Caco-2 (cell line): ENCODE measurements at regions not wholly inside any gene's neighbourhood (a gene's known extent, or its start where the extent isn't known, plus 50 kb on each side); places are given as distances from the start of the nearest gene placed in this dataset.

Experiments
- BruUV-seq: library from RNA; stranded (reverse); fragments of 400-500 nt; replicated peaks from 2 replicates; lab custom pipeline; 2021; lab: Mats Ljungman, UMichigan
- CTCF ChIA-PET: fragments of 300-600 bp; sonication (Branson Sonifier 250); formaldehyde crosslinking; loops from one replicate; lab custom pipeline; 2022; ENCODE audit warnings: antibody characterized with exemption; lab: Charles Lee
- POLR2A ChIA-PET: fragments of 300-600 bp; sonication (Branson Sonifier 250); formaldehyde crosslinking; loops from one replicate; lab custom pipeline; 2022; ENCODE audit warnings: antibody characterized with exemption; lab: Charles Lee
- DNase-seq, 2 experiments: peaks; one replicate each; pipeline versions ENCODE4 v3.0.0 to v3.0.0-alpha.2; 2020 to 2022
- H3K27me3 ChIP-seq: replicated peaks from 2 replicates; pipeline ENCODE4 v1.6.0; 2011; ENCODE audit warnings: low read length; ENCODE audit not compliant: control insufficient read depth, insufficient read depth
- H3K36me3 ChIP-seq: 2 replicates; pipeline ENCODE4 v1.5.1; 2011; ENCODE audit warnings: low read length; ENCODE audit not compliant: control insufficient read depth, insufficient read depth
- H3K4me1 ChIP-seq: fragments of 250-450 bp; sonication (Bioruptor Pico); 2 replicates; pipeline ENCODE4 v1.5.1; 2020; ENCODE audit warnings: mild to moderate bottlenecking
- H3K4me3 ChIP-seq: 2 replicates; pipeline ENCODE4 v1.5.1; 2011; ENCODE audit warnings: low read depth, mild to moderate bottlenecking, control low read depth, low read length
- H3K9me3 ChIP-seq: fragments of 250-450 bp; sonication (Bioruptor Pico); 2 replicates; pipeline ENCODE4 v1.5.1; 2020; ENCODE audit warnings: mild to moderate bottlenecking, moderate library complexity
- H3K27ac Mint-ChIP-seq: one replicate; pipeline ENCODE4 v1.8.0; 2022; ENCODE audit warnings: mixed read lengths; ENCODE audit not compliant: unreplicated experiment
- H3K27me3 Mint-ChIP-seq: one replicate; pipeline ENCODE4 v1.8.0; 2022; ENCODE audit warnings: mixed read lengths; ENCODE audit not compliant: insufficient read depth, unreplicated experiment
- H3K36me3 Mint-ChIP-seq: one replicate; pipeline ENCODE4 v1.8.0; 2022; ENCODE audit warnings: mild to moderate bottlenecking, mixed read lengths; ENCODE audit not compliant: insufficient read depth, unreplicated experiment
- H3K4me1 Mint-ChIP-seq: one replicate; pipeline ENCODE4 v1.8.0; 2022; ENCODE audit warnings: low read depth, mixed read lengths; ENCODE audit not compliant: unreplicated experiment
- H3K4me3 Mint-ChIP-seq: one replicate; pipeline ENCODE4 v1.8.0; 2022; ENCODE audit warnings: mild to moderate bottlenecking, moderate library complexity, mixed read lengths; ENCODE audit not compliant: unreplicated experiment
- H3K9me3 Mint-ChIP-seq: one replicate; pipeline ENCODE4 v1.8.0; 2022; ENCODE audit warnings: mixed read lengths; ENCODE audit not compliant: unreplicated experiment
- CTCF ChIP-seq, 2 experiments: fragments of 200-600 bp in 1 of 2; IDR thresholded peaks; 1 replicate in 1 of 2; 2 replicates in 1 of 2; pipeline versions ENCODE4 v1.5.1 to v1.8.0; 2011 to 2022; ENCODE audit warnings: antibody characterized with exemption in 1 of 2, control low read depth in 1 of 2, inconsistent platforms in 1 of 2, low read depth in 1 of 2, low read length in 1 of 2, mild to moderate bottlenecking in 1 of 2, moderate library complexity in 1 of 2; ENCODE audit not compliant: insufficient read depth in 1 of 2, severe bottlenecking in 1 of 2, unreplicated experiment in 1 of 2
- intact Hi-C: fragments of 100-400 bp; cut with micrococcal nuclease; formaldehyde crosslinking; loops from one replicate; pipeline ENCODE4 v1.10.0; 2022; ENCODE audit not compliant: unreplicated experiment

- Mint-ChIP-seq H3K4me1 (no peaks in the 10 kb centered on the region), H3K9me3 (peaks cover 48% of the 10 kb centered on the region), H3K27me3 (no peaks in the 10 kb centered on the region), H3K27ac (no peak overlapping the region), H3K36me3 (no peaks in the 10 kb centered on the region), H3K4me3 (no peak overlapping the region)
- no peak overlapping the region for H3K4me3 ChIP-seq
- H3K36me3 ChIP-seq: no peaks in the 10 kb centered on the region
- CTCF ChIA-PET: no interaction called here
- no TSS peak for BruUV-seq
- no peaks in the 10 kb centered on the region for H3K27me3 ChIP-seq
- DNase-seq: no peak
- POLR2A ChIA-PET: no interaction called here
- H3K9me3 ChIP-seq: peaks cover 30% of the 10 kb centered on the region
- intact Hi-C loops: no loop called here
- H3K4me1 ChIP-seq: no peaks in the 10 kb centered on the region
- TF ChIP-seq CTCF (IDR thresholded peaks at IDR 0.05; ENCODE audit: insufficient read depth in 1 of 2, low read depth in 1 of 2, low read length in 1 of 2, severe bottlenecking in 1 of 2, unreplicated experiment in 1 of 2): no peak
These were observed 388.6 kb upstream of the BTBD3 start for GRCh38 chr20:11529047-11529446.

- no peak overlapping the region for H3K4me3 ChIP-seq
- peaks cover 7% of the 10 kb centered on the region; the same call in 1 of the 2 replicates for H3K9me3 ChIP-seq
- Mint-ChIP-seq H3K36me3 (no peaks in the 10 kb centered on the region), H3K4me1 (no peaks in the 10 kb centered on the region), H3K27me3 (no peaks in the 10 kb centered on the region), H3K9me3 (peaks cover 11% of the 10 kb centered on the region), H3K27ac (no peak overlapping the region), H3K4me3 (no peak overlapping the region)
- DNase-seq: no peak
- H3K36me3 ChIP-seq: no peaks in the 10 kb centered on the region
- no peaks in the 10 kb centered on the region for H3K4me1 ChIP-seq
- intact Hi-C loops: no loop called here
- ChIA-PET CTCF (no interaction called here), POLR2A (interaction anchor here (0.6 kb wide), 1 partner anchor 613 kb away, joined by 8 read pairs; no protein-coding TSS in a partner anchor)
- no peaks in the 10 kb centered on the region for H3K27me3 ChIP-seq
- TF ChIP-seq CTCF (IDR thresholded peaks at IDR 0.05; ENCODE audit: insufficient read depth in 1 of 2, low read depth in 1 of 2, low read length in 1 of 2, severe bottlenecking in 1 of 2, unreplicated experiment in 1 of 2): no peak
- no TSS peak for BruUV-seq
These were observed 380.7 kb upstream of the BTBD3 start for GRCh38 chr20:11537032-11537431.

GRCh38 chr20:11539450-11539849, 378.2 kb upstream of the BTBD3 start:
- no peak for TF ChIP-seq CTCF (IDR thresholded peaks at IDR 0.05; ENCODE audit: insufficient read depth in 1 of 2, low read depth in 1 of 2, low read length in 1 of 2, severe bottlenecking in 1 of 2, unreplicated experiment in 1 of 2)
- Mint-ChIP-seq H3K9me3 (no peaks in the 10 kb centered on the region), H3K4me1 (no peaks in the 10 kb centered on the region), H3K4me3 (no peak overlapping the region), H3K27me3 (no peaks in the 10 kb centered on the region), H3K27ac (no peak overlapping the region), H3K36me3 (no peaks in the 10 kb centered on the region)
- DNase-seq: no peak
- H3K27me3 ChIP-seq: no peaks in the 10 kb centered on the region
- ChIA-PET POLR2A (no interaction called here), CTCF (no interaction called here)
- H3K36me3 ChIP-seq: no peaks in the 10 kb centered on the region
- 0 out of 2 replicates have a peak, but pooled peaks cover 5% of the 10 kb centered on the region for H3K9me3 ChIP-seq
- peaks cover 13% of the 10 kb centered on the region for H3K4me1 ChIP-seq
- H3K4me3 ChIP-seq: no peak overlapping the region
- BruUV-seq: no TSS peak
- intact Hi-C loops: no loop called here
